A172 (cell line): ENCODE measurements at regions not wholly inside any gene's neighbourhood (a gene's known extent, or its start where the extent isn't known, plus 50 kb on each side); places are given as distances from the start of the nearest gene placed in this dataset.

Source experiments
- DNase-seq: peaks from one replicate; pipeline ENCODE4 v3.0.0-alpha.2; 2015; ENCODE audit warnings: low spot score

GRCh38 chr1:212558693-212559480, 49.7 kb upstream of the ATF3 start:
- DNase-seq = peak; percentile 76
